ENCODE measurements at regions not wholly inside any gene's neighbourhood (a gene's known extent, or its start where the extent isn't known, plus 50 kb on each side); places are given as distances from the start of the nearest gene placed in this dataset.

DNA sequence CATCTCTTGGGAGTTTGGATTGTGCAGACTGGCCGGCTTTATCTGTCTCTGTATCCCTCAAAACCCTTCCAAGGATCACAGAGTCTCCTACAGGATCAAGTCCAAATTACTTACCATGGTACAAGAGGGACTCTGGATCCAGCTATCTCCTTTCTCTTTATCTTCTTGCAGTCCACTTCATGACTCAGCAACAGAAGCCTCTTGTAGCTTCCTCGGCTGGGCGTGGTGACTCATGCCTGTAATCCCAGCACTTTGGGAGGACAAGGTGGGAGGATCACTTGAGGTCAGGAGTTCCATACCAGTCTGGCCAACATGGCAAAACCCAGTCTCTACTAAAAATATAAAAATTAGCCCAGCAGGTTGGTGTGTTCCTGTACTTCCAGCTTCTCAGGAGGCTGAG is 189.7 kb downstream of the BCAT1 start:
- no peak for DNase-seq (ENCODE audit: low read depth in 4 of 4, low spot score in 1 of 4)

- no peak for DNase-seq (ENCODE audit: low read depth in 4 of 4, low spot score in 1 of 4)
These were observed 192.3 kb downstream of the BCAT1 start for GRCh38 chr12:24756479-24757024.

DNA sequence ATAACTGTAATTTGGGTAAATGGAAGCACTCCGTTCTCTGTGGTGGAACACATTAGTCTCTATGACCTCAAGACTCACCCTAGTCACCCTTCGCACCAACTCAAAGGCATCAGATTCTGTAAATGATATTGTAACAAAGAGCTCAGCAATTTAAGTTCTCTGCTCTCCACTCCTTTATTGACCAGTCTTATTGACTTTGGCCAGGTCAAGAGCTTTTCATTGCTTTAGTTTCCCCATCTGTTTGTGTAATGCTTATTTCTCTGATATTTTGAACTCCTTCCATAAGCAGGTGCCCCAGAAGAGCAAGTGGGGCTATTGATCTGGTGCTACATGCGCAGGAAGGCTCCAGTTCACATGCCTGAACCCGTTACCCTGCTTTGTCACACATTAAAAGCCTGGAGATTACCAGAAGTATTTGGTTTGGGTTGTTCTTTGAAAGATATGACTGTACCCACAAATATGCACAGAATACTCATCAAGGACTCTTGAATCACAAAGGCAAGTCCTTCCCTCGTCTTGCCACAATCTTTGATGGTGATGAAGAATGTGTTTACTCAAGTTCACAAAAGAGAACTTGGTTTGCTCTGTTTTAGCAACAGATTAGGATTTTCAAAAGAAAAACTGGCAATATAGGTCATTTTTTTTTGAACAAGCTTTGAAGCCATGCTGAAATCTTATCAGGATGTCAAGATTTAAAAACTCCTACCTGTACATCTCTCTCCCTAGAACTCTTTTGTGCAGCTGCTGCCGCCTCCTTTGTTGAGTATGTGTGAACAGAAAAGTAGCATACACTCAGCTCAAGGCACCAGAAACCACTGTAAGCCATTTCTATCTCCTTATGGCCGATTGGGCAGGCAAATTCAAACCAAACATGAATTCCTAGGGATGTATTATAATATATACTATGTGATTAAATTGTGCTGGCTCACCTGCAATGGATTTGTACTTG is 193.9 kb downstream of the BCAT1 start:
- DNase-seq (ENCODE audit: low read depth in 4 of 4, low spot score in 1 of 4) = no peak

- DNase-seq (ENCODE audit: low read depth in 4 of 4, low spot score in 1 of 4) = no peak
These were observed 196.0 kb downstream of the BCAT1 start for GRCh38 chr12:24752763-24753462.

DNA sequence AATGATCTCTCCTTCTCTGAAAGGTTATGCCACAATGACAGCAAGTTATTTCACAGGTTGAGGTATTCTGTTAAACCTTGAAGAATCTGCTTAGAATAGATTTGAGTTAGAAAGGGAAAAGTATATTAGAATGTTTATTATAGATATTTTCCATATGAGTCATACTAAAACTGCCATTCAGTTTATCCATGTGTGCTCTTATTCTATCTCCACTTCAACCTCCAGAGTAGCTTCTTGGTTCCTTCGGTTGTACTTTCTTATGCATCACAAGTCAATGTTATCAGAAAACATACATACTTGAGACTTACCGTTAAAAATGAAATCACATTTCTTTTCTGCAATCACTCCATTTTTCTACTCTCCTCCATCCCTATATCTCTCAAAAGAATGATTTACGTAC is 197.7 kb downstream of the BCAT1 start:
- DNase-seq (ENCODE audit: low read depth in 4 of 4, low spot score in 1 of 4) = no peak

- DNase-seq (ENCODE audit: low read depth in 4 of 4, low spot score in 1 of 4) = no peak
These were observed 198.6 kb downstream of the BCAT1 start for GRCh38 chr12:24750263-24750662.

DNA sequence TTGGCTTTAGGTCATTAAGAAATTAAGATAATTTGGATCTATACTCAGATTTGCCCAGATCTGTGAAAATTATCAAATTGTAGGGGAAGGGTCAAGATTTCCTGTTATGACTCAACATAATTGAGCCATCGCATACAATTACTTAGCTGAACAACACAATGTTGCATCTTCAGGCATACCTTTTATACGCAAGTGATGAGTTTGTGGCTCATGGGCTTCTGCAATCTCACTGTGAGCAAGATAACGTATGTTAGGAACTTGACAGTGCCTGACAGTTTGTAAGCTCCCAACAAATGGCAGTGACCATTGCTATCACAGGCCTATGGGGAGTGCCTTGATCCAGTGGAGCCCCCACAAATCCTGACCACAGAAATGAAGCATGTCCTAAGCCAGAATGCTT is 199.7 kb downstream of the BCAT1 start:
- no peak for DNase-seq (ENCODE audit: low read depth in 4 of 4, low spot score in 1 of 4)

GRCh38 chr12:24748326-24748725 is 200.6 kb downstream of the BCAT1 start:
- DNase-seq (ENCODE audit: low read depth in 4 of 4, low spot score in 1 of 4) = no peak

DNA sequence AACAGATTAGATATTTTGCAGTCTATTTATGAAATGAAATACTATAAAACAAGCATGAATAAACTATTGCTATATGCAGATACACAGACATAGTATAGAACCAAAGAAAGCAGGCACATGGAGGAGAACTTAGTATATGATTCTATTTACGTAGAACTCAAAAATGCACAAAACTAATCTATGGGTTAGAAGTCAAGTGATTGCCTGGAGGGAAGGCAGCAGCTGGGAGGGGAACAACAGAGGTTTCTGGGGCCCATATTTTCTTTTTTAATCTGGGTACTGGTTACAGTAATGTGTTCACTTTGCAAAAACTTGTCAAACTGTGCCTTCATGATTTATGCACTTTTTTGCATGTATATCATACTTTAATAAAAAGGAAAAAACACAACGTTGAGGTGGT is 202.0 kb downstream of the BCAT1 start:
- no peak for DNase-seq (ENCODE audit: low read depth in 4 of 4, low spot score in 1 of 4)

DNA sequence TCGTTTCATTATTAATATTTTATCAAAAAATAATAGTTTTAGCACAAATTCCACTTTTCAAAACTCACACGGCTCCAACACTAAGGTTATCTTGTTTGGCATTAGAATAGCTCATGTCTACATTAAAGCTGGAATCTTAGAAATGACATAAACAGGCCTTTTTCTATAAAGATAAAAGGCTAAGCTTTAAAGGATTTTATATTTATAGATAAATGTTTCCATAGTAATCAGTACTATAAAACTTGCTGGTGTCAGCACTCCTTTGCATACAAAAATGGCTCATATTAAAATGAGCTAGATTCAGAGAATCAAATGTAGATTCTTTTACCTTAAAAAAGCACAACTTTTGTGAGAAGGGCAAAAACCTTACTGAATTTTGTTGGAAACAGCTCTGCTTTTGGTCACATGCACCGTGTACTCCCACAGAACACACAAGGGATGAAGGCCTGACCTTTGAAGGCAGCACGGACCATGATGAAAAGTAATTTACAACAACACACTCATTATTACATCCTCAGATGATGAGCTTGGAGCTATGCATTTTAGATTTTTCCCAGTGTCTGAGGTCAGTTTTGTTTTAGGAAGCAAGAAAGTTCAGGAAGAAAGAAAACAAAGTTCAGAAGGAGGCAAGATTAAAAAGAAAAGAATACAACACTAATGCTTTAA is 202.8 kb downstream of the BCAT1 start:
- DNase-seq (ENCODE audit: low read depth in 4 of 4, low spot score in 1 of 4) = no peak

GRCh38 chr12:24743941-24744793 is 204.7 kb downstream of the BCAT1 start:
- DNase-seq (ENCODE audit: low read depth in 4 of 4, low spot score in 1 of 4) = no peak

- DNase-seq (ENCODE audit: low read depth in 4 of 4, low spot score in 1 of 4) = no peak
These were observed 206.5 kb downstream of the BCAT1 start for GRCh38 chr12:24742378-24742777.

- no peak for DNase-seq (ENCODE audit: low read depth in 4 of 4, low spot score in 1 of 4)
These were observed 207.7 kb downstream of the BCAT1 start for GRCh38 chr12:24741216-24741615.

DNA sequence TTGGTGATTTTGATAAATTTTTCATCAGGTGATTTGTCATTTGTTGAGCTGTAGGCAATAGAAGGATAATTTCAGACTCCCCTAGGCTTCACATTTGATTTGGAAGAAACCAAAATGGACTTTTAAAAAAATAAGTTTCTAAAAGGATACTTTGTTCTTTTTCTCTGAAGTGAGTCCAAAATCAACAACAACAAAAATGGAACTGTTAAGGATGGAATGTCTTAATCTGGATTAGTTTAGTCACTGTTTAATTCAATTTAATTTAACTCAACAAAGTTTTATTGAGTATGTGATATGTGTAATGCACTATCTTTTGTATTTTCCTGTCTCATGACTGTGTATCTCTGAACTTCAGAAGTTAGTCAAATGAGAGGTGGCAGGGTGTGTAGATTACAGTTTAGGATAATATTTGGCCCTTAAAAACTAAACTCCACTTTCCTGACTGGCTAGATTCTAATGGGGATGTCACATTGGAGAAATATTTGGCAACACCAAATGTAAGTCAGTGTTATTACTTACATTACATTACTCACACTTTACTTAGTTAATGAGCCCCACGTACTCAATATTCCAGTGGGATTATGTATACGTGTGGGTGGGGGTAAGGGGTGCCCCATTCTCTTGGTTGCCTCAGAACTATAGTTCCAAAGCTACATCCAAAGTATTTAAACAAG is 209.7 kb downstream of the BCAT1 start:
- no peak for DNase-seq (ENCODE audit: low read depth in 4 of 4, low spot score in 1 of 4)

- DNase-seq (ENCODE audit: low read depth in 4 of 4, low spot score in 1 of 4) = no peak
These were observed 210.5 kb downstream of the BCAT1 start for GRCh38 chr12:24738441-24738840.

DNA sequence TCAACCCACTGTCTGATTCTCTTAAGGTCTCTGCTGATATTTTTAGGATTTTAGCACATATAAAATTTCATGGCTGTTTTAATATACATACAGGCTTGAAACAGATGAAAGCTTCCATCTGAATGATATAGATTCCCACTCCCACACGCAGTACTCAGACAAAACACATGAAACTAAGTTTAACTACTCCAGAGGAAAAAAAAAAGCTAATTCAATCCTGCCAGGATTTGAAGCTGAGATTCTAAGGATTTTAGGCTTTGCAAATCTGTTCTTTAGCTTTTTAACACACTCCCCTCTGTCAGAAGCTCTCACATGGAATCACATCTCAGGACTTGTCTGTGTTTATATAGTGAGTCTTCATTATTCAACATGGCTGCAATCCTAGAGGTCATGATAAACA is 217.3 kb downstream of the BCAT1 start:
- DNase-seq (ENCODE audit: low read depth in 4 of 4, low spot score in 1 of 4) = no peak

- no peak for DNase-seq (ENCODE audit: low read depth in 4 of 4, low spot score in 1 of 4)
These were observed 218.4 kb downstream of the BCAT1 start for GRCh38 chr12:24730489-24730896.

GRCh38 chr12:24728826-24729225 is 220.1 kb downstream of the BCAT1 start:
- no peak for DNase-seq (ENCODE audit: low read depth in 4 of 4, low spot score in 1 of 4)

GRCh38 chr12:24728366-24728765 is 220.5 kb downstream of the BCAT1 start:
- DNase-seq (ENCODE audit: low read depth in 4 of 4, low spot score in 1 of 4) = no peak

DNA sequence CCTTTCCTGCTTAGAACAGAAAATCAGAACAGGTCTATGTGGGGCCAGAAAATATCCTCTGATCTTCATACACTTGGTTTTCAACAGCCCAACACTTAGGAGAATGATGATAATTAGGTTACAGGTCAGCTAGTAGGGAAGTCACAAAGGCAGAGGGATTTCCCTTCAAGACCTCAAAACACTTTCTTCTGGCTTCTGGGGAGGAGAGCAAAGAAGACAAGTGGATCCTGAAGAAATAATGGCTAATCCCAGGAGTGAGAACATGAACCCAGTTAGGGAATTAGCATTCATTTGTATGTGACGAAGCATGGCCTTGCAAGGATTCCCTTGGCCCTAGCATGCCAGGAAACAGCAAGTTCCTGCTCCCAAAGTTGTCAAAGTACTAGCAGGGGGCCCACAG is 223.3 kb downstream of the BCAT1 start:
- no peak for DNase-seq (ENCODE audit: low read depth in 4 of 4, low spot score in 1 of 4)

Data from stimulated activated CD4-positive, alpha-beta T cell treated with anti-CD3 and anti-CD28 coated beads, Interleukin-1b, Interleukin-23, amount 100 ng/mL, for 24 hours (primary cell).